GM12875 (cell line): ENCODE measurements at regions not wholly inside any gene's neighbourhood (a gene's known extent, or its start where the extent isn't known, plus 50 kb on each side); places are given as distances from the start of the nearest gene placed in this dataset.
"Not testable (repeated sequence)": the region's sequence is repeated elsewhere in the genome, so short reads cannot be mapped to it uniquely, and the experiment has no call there.

Source experiments
- H3K4me3 ChIP-seq: one replicate; pipeline ENCODE4 v1.5.1; 2011; ENCODE audit warnings: low read depth, low read length, control low read depth
- TF ChIP-seq, protein P1 (sequence below): IDR thresholded peaks from 2 replicates; pipeline ENCODE4 v1.5.1; 2011; ENCODE audit warnings: low read depth, mild to moderate bottlenecking, control low read depth, inconsistent platforms, low read length, moderate library complexity, borderline replicate concordance; ENCODE audit not compliant: insufficient read depth

DNA sequence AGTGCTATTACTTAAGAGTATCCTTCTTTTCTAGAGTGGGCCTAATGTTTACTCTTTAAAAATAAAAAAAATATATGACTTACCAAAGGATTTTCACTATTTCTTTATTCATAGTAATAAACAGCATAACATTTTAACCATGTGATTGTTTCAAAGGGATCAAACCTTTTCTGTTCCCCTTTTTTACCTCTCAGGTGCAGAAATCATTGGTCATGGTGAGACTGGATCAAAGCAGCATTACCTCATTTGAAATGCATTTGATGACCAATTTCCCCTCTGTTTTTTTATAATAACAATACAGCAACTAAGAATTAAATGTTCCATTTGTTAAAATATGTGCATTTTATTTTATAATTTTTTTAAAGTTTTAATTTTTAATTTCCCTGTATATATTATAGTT lies 598.0 kb upstream of the RGMB start:
- TF ChIP-seq, protein P1, sequence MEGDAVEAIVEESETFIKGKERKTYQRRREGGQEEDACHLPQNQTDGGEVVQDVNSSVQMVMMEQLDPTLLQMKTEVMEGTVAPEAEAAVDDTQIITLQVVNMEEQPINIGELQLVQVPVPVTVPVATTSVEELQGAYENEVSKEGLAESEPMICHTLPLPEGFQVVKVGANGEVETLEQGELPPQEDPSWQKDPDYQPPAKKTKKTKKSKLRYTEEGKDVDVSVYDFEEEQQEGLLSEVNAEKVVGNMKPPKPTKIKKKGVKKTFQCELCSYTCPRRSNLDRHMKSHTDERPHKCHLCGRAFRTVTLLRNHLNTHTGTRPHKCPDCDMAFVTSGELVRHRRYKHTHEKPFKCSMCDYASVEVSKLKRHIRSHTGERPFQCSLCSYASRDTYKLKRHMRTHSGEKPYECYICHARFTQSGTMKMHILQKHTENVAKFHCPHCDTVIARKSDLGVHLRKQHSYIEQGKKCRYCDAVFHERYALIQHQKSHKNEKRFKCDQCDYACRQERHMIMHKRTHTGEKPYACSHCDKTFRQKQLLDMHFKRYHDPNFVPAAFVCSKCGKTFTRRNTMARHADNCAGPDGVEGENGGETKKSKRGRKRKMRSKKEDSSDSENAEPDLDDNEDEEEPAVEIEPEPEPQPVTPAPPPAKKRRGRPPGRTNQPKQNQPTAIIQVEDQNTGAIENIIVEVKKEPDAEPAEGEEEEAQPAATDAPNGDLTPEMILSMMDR: no peak
- no peak overlapping the region for H3K4me3 ChIP-seq

DNA sequence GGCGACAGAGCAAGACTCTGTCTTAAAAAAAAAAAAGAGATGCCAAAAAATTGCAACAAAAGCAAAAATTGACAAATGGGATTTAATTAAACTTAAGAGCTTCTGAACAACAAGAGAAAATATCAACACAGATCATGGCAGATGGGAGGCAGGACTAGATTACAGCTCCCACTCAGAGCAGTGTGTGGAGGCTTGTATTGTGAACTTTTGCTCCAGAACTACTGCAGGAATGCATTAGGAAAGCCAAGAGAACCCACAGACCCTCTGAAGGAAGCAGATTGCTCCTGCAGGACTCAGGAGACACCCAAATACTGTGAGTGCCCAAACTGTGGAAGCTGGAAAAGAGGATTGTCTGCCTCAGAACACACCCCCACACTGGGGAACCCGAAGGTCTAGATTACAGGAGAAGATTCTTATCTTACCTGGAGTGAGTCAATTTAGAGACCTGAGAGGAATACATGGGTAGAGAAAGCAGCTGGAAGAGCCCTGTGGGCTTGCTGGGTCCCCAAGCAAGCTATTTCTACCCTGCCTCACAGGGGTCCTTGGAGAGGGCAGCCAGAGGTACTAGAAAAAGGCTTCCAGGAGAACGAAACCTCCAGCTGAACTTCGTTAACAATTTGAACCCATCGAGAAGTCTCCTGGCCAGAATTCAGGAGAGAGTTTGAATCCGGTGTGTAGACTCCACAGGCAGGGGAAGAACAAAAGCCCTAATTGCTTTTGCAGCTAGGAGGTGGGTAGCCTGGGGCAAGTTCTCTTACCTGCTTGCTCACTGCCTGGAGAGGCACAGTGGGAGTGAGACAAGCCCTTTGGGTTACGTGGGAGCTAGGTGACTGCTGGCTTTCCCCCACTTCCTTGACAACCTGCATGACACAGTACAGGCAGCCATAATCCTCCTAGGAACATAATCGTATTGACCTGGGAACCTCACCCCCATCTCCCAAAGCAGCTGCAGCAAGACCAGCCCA lies 593.4 kb upstream of the RGMB start:
- TF ChIP-seq, protein P1: no peak
- no peak overlapping the region for H3K4me3 ChIP-seq

DNA sequence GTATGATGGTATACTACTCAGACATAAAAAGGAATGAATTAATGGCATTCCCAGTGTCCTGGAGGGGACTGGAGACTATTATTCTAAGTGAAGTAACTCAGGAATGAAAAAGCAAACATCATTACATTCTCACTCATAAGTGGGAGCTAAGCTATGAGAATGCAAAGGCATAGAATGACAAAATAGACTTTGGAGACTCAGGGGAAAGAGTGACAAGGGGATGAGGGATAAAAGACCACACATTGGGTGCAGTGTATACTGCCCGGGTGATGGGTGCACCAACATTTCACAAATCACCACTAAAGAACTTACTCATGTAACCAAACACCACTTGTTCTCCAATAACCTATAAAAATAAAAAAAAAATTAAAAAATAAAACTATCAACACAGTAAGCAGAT lies 587.3 kb upstream of the RGMB start:
- no peak overlapping the region for H3K4me3 ChIP-seq
- TF ChIP-seq, protein P1: no peak

DNA sequence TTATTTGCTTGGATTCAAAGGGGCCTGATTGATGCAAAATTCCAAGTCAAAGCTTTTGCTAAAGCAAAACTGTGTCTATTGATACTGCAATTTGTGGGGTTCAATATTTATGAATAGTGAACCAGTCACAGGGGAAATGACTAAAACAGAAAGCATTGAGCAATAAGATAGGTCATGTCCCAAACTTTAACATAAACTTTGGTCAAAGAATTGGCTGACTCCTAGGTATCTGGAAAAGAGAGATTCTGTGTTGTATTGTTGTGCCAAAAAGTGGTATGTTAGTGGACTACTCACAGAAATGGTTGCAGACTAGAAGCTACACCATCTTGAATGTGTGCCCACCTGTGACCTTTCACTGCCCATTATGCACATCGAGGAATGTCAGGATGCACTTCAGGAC lies 585.5 kb upstream of the RGMB start:
- TF ChIP-seq, protein P1: no peak
- no peak overlapping the region for H3K4me3 ChIP-seq

DNA sequence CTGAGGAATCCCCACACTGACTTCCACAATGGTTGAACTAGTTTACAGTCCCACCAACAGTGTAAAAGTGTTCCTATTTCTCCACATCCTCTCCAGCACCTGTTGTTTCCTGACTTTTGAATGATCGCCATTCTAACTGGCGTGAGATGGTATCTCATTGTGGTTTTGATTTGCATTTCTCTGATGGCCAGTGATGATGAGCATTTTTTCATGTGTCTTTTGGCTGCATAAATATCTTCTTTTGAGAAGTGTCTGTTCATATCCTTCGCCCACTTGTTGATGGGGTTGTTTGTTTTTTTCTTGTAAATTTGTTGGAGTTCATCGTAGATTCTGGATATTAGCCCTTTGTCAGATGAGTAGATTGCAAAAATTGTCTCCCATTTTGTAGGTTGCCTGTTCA lies 583.1 kb upstream of the RGMB start:
- H3K4me3 ChIP-seq: not testable (repeated sequence)

DNA sequence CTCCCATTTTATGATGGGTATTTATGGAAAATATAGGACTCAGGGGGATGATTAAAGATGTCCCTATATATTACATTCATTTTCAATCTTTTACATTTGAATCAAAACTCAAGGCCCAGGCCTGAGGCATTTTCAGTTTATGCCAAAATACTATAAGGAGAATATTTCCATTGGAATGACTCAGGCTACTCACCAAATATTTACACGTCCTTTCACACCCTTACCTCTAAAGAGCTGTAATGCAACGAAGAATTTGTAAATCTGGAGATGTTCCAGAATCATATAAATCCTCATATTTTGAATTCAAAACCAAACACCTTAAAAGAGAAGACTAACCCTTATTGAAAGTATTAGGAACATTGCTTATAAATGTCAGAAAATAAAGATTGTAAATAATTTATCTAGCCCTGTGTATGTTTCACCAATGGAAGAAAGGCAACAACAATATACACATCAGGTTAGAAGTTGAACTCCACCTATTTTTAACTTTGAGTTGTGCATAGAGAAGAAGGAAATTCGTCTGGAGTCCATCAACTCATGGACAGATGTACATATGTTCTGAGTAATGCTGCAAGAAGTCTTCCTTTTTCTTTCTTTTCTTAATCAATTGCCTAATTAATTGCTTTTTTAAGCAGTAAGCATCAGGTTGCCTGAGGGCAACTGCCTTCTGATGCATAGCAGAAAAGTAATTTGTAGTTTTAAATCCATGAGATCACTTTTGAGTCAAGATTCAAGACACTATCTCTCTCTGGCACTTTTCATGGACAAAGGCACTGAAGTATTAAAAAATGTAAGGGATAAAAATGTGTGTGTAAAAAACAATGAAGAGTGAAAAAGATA lies 579.3 kb upstream of the RGMB start:
- TF ChIP-seq, protein P1: no peak
- H3K4me3 ChIP-seq: no peak overlapping the region

DNA sequence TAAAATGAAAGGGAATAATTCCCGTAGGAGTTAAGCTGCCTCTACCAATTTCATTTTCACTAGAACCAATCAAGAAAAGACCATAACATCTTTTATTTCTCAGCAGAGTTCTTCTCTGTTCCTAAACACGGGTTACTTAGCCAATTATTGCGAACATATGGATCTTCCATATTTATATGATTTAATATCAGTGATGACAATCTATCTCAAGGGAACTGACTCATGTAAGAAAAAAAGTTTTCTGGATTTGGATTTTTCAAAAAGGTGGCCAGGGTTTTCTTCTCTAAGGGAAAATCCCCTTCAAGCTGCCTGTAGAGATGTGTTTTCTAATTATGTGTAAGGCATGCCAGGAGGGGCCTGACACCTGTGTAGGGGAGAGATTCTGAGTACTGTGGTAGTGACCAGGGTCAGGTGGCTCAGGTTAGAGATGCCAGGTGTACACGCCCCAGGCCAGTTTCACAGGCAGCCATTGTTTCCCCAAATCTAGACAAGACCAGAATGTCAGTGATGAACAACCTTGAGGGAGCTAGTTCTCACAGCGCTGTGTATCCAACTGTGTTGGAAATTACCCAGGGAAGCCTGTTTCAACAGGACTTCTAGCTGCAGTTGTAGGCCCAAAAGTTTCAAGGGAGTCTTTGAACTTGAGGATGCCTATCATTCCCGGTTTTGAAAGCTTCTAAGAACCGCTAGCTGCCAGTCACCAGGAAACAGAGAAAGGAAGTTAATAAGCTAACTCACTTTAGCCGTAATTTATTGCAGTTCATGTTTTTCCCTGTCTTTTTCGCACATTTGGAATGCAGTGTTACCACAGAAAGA lies 572.5 kb upstream of the RGMB start:
- TF ChIP-seq, protein P1: no peak
- H3K4me3 ChIP-seq: no peak overlapping the region
